ENCODE measurements at regions not wholly inside any gene's neighbourhood (a gene's known extent, or its start where the extent isn't known, plus 50 kb on each side); places are given as distances from the start of the nearest gene placed in this dataset.

- Histone ChIP-seq H3K4me1 (ENCODE audit: control extremely low read depth in 1 of 4, control insufficient read depth in 4 of 4, insufficient read depth in 4 of 4, low read length in 3 of 4) (no peaks in the 10 kb centered on the region), H3K27me3 (replicated peaks in 2 of 5; ENCODE audit: control insufficient read depth in 4 of 5, insufficient read depth in 5 of 5, low read length in 4 of 5) (peaks cover 0 to under 1% (median 0%) of the 10 kb centered on the region in 5 experiments), H3K9me3 (ENCODE audit: control extremely low read depth in 1 of 5, control insufficient read depth in 4 of 5, insufficient read depth in 2 of 5, low read depth in 1 of 5, low read length in 4 of 5) (peaks cover 0 to 1% (median 0%) of the 10 kb centered on the region in 5 experiments), H3K27ac (ENCODE audit: insufficient read depth in 1 of 2, low read depth in 1 of 2, low read length in 2 of 2, poor library complexity in 1 of 2, severe bottlenecking in 2 of 2) (no peak overlapping the region), H3K4me3 (ENCODE audit: control insufficient read depth in 1 of 7, extremely low read depth in 1 of 7, insufficient read depth in 4 of 7, low read depth in 2 of 7, low read length in 6 of 7) (no peak overlapping the region), H3K36me3 (ENCODE audit: control insufficient read depth in 4 of 4, insufficient read depth in 4 of 4, low read length in 3 of 4) (no peaks in the 10 kb centered on the region)
- POLR2A ChIA-PET = no interaction called here
- DNase-seq = no peak
- CTCF ChIA-PET = no interaction called here
- WGBS (ENCODE audit: insufficient coverage) = 59% methylated on average over 10 of the region's 10 CpGs
These were observed 315.6 kb downstream of the GPAT3 start for GRCh38 chr4:83851261-83852084.

GRCh38 chr4:83850435-83850834 is 314.5 kb downstream of the GPAT3 start:
- Histone ChIP-seq H3K27me3 (replicated peaks in 2 of 5; ENCODE audit: control insufficient read depth in 4 of 5, insufficient read depth in 5 of 5, low read length in 4 of 5) (peaks cover 0 to 2% (median 0%) of the 10 kb centered on the region in 5 experiments), H3K4me1 (ENCODE audit: control extremely low read depth in 1 of 4, control insufficient read depth in 4 of 4, insufficient read depth in 4 of 4, low read length in 3 of 4) (no peaks in the 10 kb centered on the region), H3K4me3 (ENCODE audit: control insufficient read depth in 1 of 7, extremely low read depth in 1 of 7, insufficient read depth in 4 of 7, low read depth in 2 of 7, low read length in 6 of 7) (no peak overlapping the region), H3K9me3 (ENCODE audit: control extremely low read depth in 1 of 5, control insufficient read depth in 4 of 5, insufficient read depth in 2 of 5, low read depth in 1 of 5, low read length in 4 of 5) (peaks cover 0 to 1% (median 0%) of the 10 kb centered on the region in 5 experiments), H3K36me3 (ENCODE audit: control insufficient read depth in 4 of 4, insufficient read depth in 4 of 4, low read length in 3 of 4) (no peaks in the 10 kb centered on the region), H3K27ac (ENCODE audit: insufficient read depth in 1 of 2, low read depth in 1 of 2, low read length in 2 of 2, poor library complexity in 1 of 2, severe bottlenecking in 2 of 2) (no peak overlapping the region)
- POLR2A ChIA-PET = no interaction called here
- CTCF ChIA-PET = no interaction called here
- no peak for DNase-seq
- WGBS (ENCODE audit: insufficient coverage) = 77% methylated on average over 3 of the region's 6 CpGs

- Histone ChIP-seq H3K27me3 (replicated peaks in 2 of 5; ENCODE audit: control insufficient read depth in 4 of 5, insufficient read depth in 5 of 5, low read length in 4 of 5) (peaks cover 0 to 4% (median 0%) of the 10 kb centered on the region in 5 experiments), H3K9me3 (ENCODE audit: control extremely low read depth in 1 of 5, control insufficient read depth in 4 of 5, insufficient read depth in 2 of 5, low read depth in 1 of 5, low read length in 4 of 5) (peaks cover 0 to 1% (median 0%) of the 10 kb centered on the region in 5 experiments), H3K27ac (ENCODE audit: insufficient read depth in 1 of 2, low read depth in 1 of 2, low read length in 2 of 2, poor library complexity in 1 of 2, severe bottlenecking in 2 of 2) (no peak overlapping the region), H3K4me1 (ENCODE audit: control extremely low read depth in 1 of 4, control insufficient read depth in 4 of 4, insufficient read depth in 4 of 4, low read length in 3 of 4) (no peaks in the 10 kb centered on the region), H3K36me3 (ENCODE audit: control insufficient read depth in 4 of 4, insufficient read depth in 4 of 4, low read length in 3 of 4) (no peaks in the 10 kb centered on the region), H3K4me3 (ENCODE audit: control insufficient read depth in 1 of 7, extremely low read depth in 1 of 7, insufficient read depth in 4 of 7, low read depth in 2 of 7, low read length in 6 of 7) (no peak overlapping the region)
- POLR2A ChIA-PET = no interaction called here
- whole genome bisulfite sequencing (ENCODE audit: insufficient coverage) = 95% methylated on average over 3 of the region's 3 CpGs
- DNase-seq = no peak
- CTCF ChIA-PET = no interaction called here
These were observed 310.4 kb downstream of the GPAT3 start for GRCh38 chr4:83846193-83846830.

GRCh38 chr4:83839615-83840014 is 303.7 kb downstream of the GPAT3 start:
- H3K4me3 ChIP-seq (ENCODE audit: control insufficient read depth in 1 of 7, extremely low read depth in 1 of 7, insufficient read depth in 4 of 7, low read depth in 2 of 7, low read length in 6 of 7) = no peak overlapping the region
- no peaks in the 10 kb centered on the region for H3K4me1 ChIP-seq (ENCODE audit: control extremely low read depth in 1 of 4, control insufficient read depth in 4 of 4, insufficient read depth in 4 of 4, low read length in 3 of 4)
- no peak overlapping the region for H3K27ac ChIP-seq (ENCODE audit: insufficient read depth in 1 of 2, low read depth in 1 of 2, low read length in 2 of 2, poor library complexity in 1 of 2, severe bottlenecking in 2 of 2)
- no peak for DNase-seq
- peaks cover 0 to 4% (median 0%) of the 10 kb centered on the region in 5 experiments for H3K27me3 ChIP-seq (replicated peaks in 2 of 5; ENCODE audit: control insufficient read depth in 4 of 5, insufficient read depth in 5 of 5, low read length in 4 of 5)
- H3K9me3 ChIP-seq (ENCODE audit: control extremely low read depth in 1 of 5, control insufficient read depth in 4 of 5, insufficient read depth in 2 of 5, low read depth in 1 of 5, low read length in 4 of 5) = no peaks in the 10 kb centered on the region
- no peaks in the 10 kb centered on the region for H3K36me3 ChIP-seq (ENCODE audit: control insufficient read depth in 4 of 4, insufficient read depth in 4 of 4, low read length in 3 of 4)
- WGBS (ENCODE audit: insufficient coverage) = 90% methylated on average over 2 of the region's 2 CpGs
- CTCF ChIA-PET = no interaction called here
- POLR2A ChIA-PET = no interaction called here

GRCh38 chr4:83837614-83838308 is 301.9 kb downstream of the GPAT3 start:
- WGBS (ENCODE audit: insufficient coverage) = no CpG with 5 or more reads among the region's 5 CpGs
- no peaks in the 10 kb centered on the region for H3K4me1 ChIP-seq (ENCODE audit: control extremely low read depth in 1 of 4, control insufficient read depth in 4 of 4, insufficient read depth in 4 of 4, low read length in 3 of 4)
- H3K27ac ChIP-seq (ENCODE audit: insufficient read depth in 1 of 2, low read depth in 1 of 2, low read length in 2 of 2, poor library complexity in 1 of 2, severe bottlenecking in 2 of 2) = no peak overlapping the region
- peaks cover 0 to 2% (median 0%) of the 10 kb centered on the region in 5 experiments for H3K27me3 ChIP-seq (replicated peaks in 2 of 5; ENCODE audit: control insufficient read depth in 4 of 5, insufficient read depth in 5 of 5, low read length in 4 of 5)
- no peak for DNase-seq
- H3K9me3 ChIP-seq (ENCODE audit: control extremely low read depth in 1 of 5, control insufficient read depth in 4 of 5, insufficient read depth in 2 of 5, low read depth in 1 of 5, low read length in 4 of 5) = no peaks in the 10 kb centered on the region
- no peaks in the 10 kb centered on the region for H3K36me3 ChIP-seq (ENCODE audit: control insufficient read depth in 4 of 4, insufficient read depth in 4 of 4, low read length in 3 of 4)
- no peak overlapping the region for H3K4me3 ChIP-seq (ENCODE audit: control insufficient read depth in 1 of 7, extremely low read depth in 1 of 7, insufficient read depth in 4 of 7, low read depth in 2 of 7, low read length in 6 of 7)
- ChIA-PET CTCF (no interaction called here), POLR2A (no interaction called here)

- no peak overlapping the region for H3K4me3 ChIP-seq (ENCODE audit: control insufficient read depth in 1 of 7, extremely low read depth in 1 of 7, insufficient read depth in 4 of 7, low read depth in 2 of 7, low read length in 6 of 7)
- no peaks in the 10 kb centered on the region for H3K36me3 ChIP-seq (ENCODE audit: control insufficient read depth in 4 of 4, insufficient read depth in 4 of 4, low read length in 3 of 4)
- WGBS (ENCODE audit: insufficient coverage) = 60% methylated on average over 1 of the region's 2 CpGs
- ChIA-PET CTCF (no interaction called here), POLR2A (no interaction called here)
- no peaks in the 10 kb centered on the region for H3K4me1 ChIP-seq (ENCODE audit: control extremely low read depth in 1 of 4, control insufficient read depth in 4 of 4, insufficient read depth in 4 of 4, low read length in 3 of 4)
- no peak for DNase-seq
- H3K27ac ChIP-seq (ENCODE audit: insufficient read depth in 1 of 2, low read depth in 1 of 2, low read length in 2 of 2, poor library complexity in 1 of 2, severe bottlenecking in 2 of 2) = no peak overlapping the region
- no peaks in the 10 kb centered on the region for H3K27me3 ChIP-seq (replicated peaks in 2 of 5; ENCODE audit: control insufficient read depth in 4 of 5, insufficient read depth in 5 of 5, low read length in 4 of 5)
- H3K9me3 ChIP-seq (ENCODE audit: control extremely low read depth in 1 of 5, control insufficient read depth in 4 of 5, insufficient read depth in 2 of 5, low read depth in 1 of 5, low read length in 4 of 5) = no peaks in the 10 kb centered on the region
These were observed 298.0 kb downstream of the GPAT3 start for GRCh38 chr4:83833920-83834319.

All from common myeloid progenitor, CD34-positive (primary cell).